ENCODE measurements at regions not wholly inside any gene's neighbourhood (a gene's known extent, or its start where the extent isn't known, plus 50 kb on each side); places are given as distances from the start of the nearest gene placed in this dataset.

- TF ChIP-seq CTCF (IDR thresholded peaks at IDR 0.05) (no peak), POLR2A (IDR thresholded peaks at IDR 0.05) (no peak), EP300 (IDR thresholded peaks at IDR 0.05) (no peak)
Measured at GRCh38 chr10:83917537-83918506, 221.5 kb upstream of the GHITM start.
